DND-41 (cell line): ENCODE measurements at regions not wholly inside any gene's neighbourhood (a gene's known extent, or its start where the extent isn't known, plus 50 kb on each side); places are given as distances from the start of the nearest gene placed in this dataset.

ENCODE experiments used
- EZH2 ChIP-seq: IDR thresholded peaks from 3 replicates; pipeline ENCODE4 v1.6.1; 2012; ENCODE audit warnings: borderline replicate concordance, low read depth, mild to moderate bottlenecking, moderate library complexity, low read length, inconsistent platforms; ENCODE audit not compliant: severe bottlenecking
- TF ChIP-seq, protein P1 (sequence below): IDR thresholded peaks from 2 replicates; pipeline ENCODE4 v1.5.1; 2012; ENCODE audit warnings: borderline replicate concordance, low read length, moderate library complexity, mild to moderate bottlenecking; ENCODE audit not compliant: poor library complexity, severe bottlenecking; ENCODE audit errors: extremely low read depth

- TF ChIP-seq, protein P1, sequence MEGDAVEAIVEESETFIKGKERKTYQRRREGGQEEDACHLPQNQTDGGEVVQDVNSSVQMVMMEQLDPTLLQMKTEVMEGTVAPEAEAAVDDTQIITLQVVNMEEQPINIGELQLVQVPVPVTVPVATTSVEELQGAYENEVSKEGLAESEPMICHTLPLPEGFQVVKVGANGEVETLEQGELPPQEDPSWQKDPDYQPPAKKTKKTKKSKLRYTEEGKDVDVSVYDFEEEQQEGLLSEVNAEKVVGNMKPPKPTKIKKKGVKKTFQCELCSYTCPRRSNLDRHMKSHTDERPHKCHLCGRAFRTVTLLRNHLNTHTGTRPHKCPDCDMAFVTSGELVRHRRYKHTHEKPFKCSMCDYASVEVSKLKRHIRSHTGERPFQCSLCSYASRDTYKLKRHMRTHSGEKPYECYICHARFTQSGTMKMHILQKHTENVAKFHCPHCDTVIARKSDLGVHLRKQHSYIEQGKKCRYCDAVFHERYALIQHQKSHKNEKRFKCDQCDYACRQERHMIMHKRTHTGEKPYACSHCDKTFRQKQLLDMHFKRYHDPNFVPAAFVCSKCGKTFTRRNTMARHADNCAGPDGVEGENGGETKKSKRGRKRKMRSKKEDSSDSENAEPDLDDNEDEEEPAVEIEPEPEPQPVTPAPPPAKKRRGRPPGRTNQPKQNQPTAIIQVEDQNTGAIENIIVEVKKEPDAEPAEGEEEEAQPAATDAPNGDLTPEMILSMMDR: no peak
- TF ChIP-seq EZH2: no peak
These were observed 89.6 kb upstream of the HS3ST5 start for GRCh38 chr6:114432400-114432799.
